ENCODE measurements at regions not wholly inside any gene's neighbourhood (a gene's known extent, or its start where the extent isn't known, plus 50 kb on each side); places are given as distances from the start of the nearest gene placed in this dataset.

DNA sequence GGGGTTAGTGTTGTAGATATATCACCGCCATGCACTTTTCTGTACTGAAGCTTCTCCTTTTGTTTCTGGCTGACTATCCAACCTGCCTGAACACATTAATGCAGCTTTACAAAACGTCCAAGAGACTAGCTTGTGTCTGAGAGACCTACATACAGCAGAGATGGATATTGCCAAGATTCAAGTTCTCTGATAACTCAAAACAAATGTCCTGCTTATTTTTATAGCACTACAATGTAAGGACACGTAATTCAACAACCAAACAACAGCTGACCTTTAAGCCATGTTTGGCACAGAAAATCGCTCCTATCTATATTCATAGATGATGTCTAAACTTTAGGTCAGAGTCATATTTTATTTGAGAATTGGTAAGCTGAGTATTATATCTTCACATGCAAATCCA is 76.2 kb upstream of the NTRK2 start:
- Histone ChIP-seq H3K36me3 (no peaks in the 10 kb centered on the region), H3K4me1 (ENCODE audit: control insufficient read depth in 1 of 2, insufficient read depth in 1 of 2, low read depth in 1 of 2, low read length in 1 of 2) (peaks cover 0 to 3% of the 10 kb centered on the region in 2 experiments), H3K27ac (no peak overlapping the region), H3K4me3 (ENCODE audit: low read depth in 1 of 2, low read length in 1 of 2) (no peak overlapping the region), H3K9me3 (no peaks in the 10 kb centered on the region), H3K27me3 (no peaks in the 10 kb centered on the region)
- TF ChIP-seq, protein P1, sequence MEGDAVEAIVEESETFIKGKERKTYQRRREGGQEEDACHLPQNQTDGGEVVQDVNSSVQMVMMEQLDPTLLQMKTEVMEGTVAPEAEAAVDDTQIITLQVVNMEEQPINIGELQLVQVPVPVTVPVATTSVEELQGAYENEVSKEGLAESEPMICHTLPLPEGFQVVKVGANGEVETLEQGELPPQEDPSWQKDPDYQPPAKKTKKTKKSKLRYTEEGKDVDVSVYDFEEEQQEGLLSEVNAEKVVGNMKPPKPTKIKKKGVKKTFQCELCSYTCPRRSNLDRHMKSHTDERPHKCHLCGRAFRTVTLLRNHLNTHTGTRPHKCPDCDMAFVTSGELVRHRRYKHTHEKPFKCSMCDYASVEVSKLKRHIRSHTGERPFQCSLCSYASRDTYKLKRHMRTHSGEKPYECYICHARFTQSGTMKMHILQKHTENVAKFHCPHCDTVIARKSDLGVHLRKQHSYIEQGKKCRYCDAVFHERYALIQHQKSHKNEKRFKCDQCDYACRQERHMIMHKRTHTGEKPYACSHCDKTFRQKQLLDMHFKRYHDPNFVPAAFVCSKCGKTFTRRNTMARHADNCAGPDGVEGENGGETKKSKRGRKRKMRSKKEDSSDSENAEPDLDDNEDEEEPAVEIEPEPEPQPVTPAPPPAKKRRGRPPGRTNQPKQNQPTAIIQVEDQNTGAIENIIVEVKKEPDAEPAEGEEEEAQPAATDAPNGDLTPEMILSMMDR (IDR thresholded peaks at IDR 0.05) = no peak

DNA sequence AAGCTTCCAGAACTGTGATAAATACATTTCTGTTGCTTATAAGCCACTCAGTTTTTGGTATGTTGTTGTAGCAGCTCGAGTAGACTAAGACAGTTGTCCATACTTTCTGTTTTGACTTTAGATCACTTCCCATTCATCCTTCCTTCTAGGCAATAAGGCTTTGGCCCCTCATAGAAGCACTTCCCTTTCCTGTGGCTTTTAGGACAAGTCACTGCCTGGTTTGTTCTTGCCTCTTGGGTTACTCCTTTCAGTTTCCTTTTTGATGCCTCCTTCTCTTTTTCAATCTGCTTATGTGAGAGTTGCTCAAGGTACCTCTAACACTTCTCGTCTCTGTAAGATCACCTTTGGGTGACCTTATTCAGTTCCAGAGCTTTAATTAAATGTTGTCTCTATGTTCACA is 72.4 kb upstream of the NTRK2 start:
- H3K4me3 ChIP-seq (ENCODE audit: low read depth in 1 of 2, low read length in 1 of 2) = no peak overlapping the region
- TF ChIP-seq, protein P1 (IDR thresholded peaks at IDR 0.05) = no peak
- no peak overlapping the region for H3K27ac ChIP-seq
- no peaks in the 10 kb centered on the region for H3K27me3 ChIP-seq
- H3K9me3 ChIP-seq = no peaks in the 10 kb centered on the region
- H3K4me1 ChIP-seq (ENCODE audit: control insufficient read depth in 1 of 2, insufficient read depth in 1 of 2, low read depth in 1 of 2, low read length in 1 of 2) = peaks cover 0 to 3% of the 10 kb centered on the region in 2 experiments
- no peaks in the 10 kb centered on the region for H3K36me3 ChIP-seq

DNA sequence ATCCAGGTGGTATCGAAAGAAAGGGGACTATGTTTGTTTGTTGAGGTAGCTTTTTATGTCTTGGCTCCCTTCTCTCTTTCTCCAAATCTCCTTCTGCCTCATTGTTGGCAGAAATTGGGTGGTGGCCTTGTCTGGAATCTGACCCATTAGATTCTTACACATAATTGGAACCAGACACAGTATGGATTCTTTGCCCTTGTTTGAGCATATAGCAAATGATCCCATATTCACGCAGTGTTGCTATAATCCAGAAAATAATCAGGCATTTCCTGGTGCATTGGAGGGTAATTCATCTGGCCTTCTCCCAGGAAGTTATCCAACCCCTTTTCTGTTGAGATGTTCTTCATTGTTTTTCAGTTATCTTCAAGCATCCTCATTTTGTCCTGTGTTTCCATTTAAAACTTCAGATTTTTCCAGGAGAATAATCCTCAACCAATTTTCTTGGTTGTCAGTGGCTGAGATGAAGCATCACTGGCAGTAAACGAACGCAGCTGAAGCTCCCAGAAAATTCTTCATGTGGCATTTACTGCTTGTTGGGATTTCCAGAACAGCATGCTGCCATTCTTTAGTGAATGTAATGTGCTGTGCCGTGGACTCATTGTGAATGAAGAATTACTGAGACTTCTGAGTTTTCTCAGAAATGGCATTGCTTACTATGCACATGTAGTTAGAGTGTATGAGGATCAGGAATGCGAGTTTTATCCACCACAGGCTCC is 70.5 kb upstream of the NTRK2 start:
- Histone ChIP-seq H3K9me3 (no peaks in the 10 kb centered on the region), H3K4me3 (ENCODE audit: low read depth in 1 of 2, low read length in 1 of 2) (no peak overlapping the region), H3K36me3 (no peaks in the 10 kb centered on the region), H3K27me3 (no peaks in the 10 kb centered on the region), H3K4me1 (ENCODE audit: control insufficient read depth in 1 of 2, insufficient read depth in 1 of 2, low read depth in 1 of 2, low read length in 1 of 2) (peaks cover 0 to 3% of the 10 kb centered on the region in 2 experiments), H3K27ac (no peak overlapping the region)
- TF ChIP-seq, protein P1 (IDR thresholded peaks at IDR 0.05) = no peak

GRCh38 chr9:84600739-84601138 is 68.8 kb upstream of the NTRK2 start:
- Histone ChIP-seq H3K4me1 (ENCODE audit: control insufficient read depth in 1 of 2, insufficient read depth in 1 of 2, low read depth in 1 of 2, low read length in 1 of 2) (peaks cover 0 to 3% of the 10 kb centered on the region in 2 experiments), H3K9me3 (no peaks in the 10 kb centered on the region), H3K36me3 (no peaks in the 10 kb centered on the region), H3K27ac (no peak overlapping the region), H3K4me3 (ENCODE audit: low read depth in 1 of 2, low read length in 1 of 2) (no peak overlapping the region), H3K27me3 (no peaks in the 10 kb centered on the region)
- TF ChIP-seq, protein P1 (IDR thresholded peaks at IDR 0.05) = no peak

DNA sequence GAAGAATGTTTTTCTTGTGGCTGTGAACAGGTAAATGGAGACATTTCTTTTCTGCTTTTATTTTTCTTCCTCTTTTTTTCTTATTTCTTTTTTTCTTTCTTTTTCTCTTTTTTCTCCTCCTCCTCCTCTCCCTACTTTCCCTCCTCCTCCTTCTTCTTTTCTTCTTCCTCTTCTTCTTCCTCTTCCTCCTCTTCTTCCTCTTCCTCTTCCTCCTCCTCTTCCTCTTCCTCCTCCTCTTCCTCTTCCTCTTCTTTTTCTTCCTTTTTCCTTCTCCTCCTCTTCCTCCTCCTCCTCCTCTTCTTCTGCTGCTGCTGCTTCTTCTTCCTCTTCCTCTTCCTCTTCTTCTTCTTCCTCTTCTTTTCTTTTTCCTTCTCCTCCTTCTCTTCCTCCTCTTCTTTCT is 65.3 kb upstream of the NTRK2 start:
- H3K4me3 ChIP-seq (ENCODE audit: low read depth in 1 of 2, low read length in 1 of 2) = no peak overlapping the region
- no peaks in the 10 kb centered on the region for H3K36me3 ChIP-seq
- no peaks in the 10 kb centered on the region for H3K27me3 ChIP-seq
- H3K4me1 ChIP-seq (ENCODE audit: control insufficient read depth in 1 of 2, insufficient read depth in 1 of 2, low read depth in 1 of 2, low read length in 1 of 2) = no peaks in the 10 kb centered on the region
- H3K27ac ChIP-seq = no peak overlapping the region
- no peaks in the 10 kb centered on the region for H3K9me3 ChIP-seq
- TF ChIP-seq, protein P1 (IDR thresholded peaks at IDR 0.05) = no peak

Measured in neutrophil (primary cell).